Lower lobe of right lung (tissue), 2 donors: ENCODE measurements at regions not wholly inside any gene's neighbourhood (a gene's known extent, or its start where the extent isn't known, plus 50 kb on each side); places are given as distances from the start of the nearest gene placed in this dataset.

Source experiments
- ATAC-seq, 2 donors: fragments of 200-7000 bp; cut with Tn5 transposase; one replicate each; pipeline ENCODE4 v1.9.1; 2020 to 2022; ENCODE audit warnings: mild to moderate bottlenecking in 2 of 2, moderate library complexity in 2 of 2
- DNase-seq: peaks from one replicate; pipeline ENCODE4 v3.0.0-alpha.2; 2020
- H3K27ac ChIP-seq: fragments of 200-600 bp; one replicate; pipeline ENCODE4 v1.8.0; 2022
- H3K27me3 ChIP-seq: fragments of 200-600 bp; one replicate; pipeline ENCODE4 v1.8.0; 2022; ENCODE audit warnings: low read depth
- H3K36me3 ChIP-seq: fragments of 200-600 bp; one replicate; pipeline ENCODE4 v1.8.0; 2022; ENCODE audit warnings: mild to moderate bottlenecking
- H3K4me1 ChIP-seq: fragments of 200-600 bp; one replicate; pipeline ENCODE4 v1.8.0; 2022
- H3K4me3 ChIP-seq: fragments of 200-600 bp; one replicate; pipeline ENCODE4 v1.8.0; 2022; ENCODE audit warnings: mild to moderate bottlenecking
- H3K9me3 ChIP-seq: fragments of 200-600 bp; one replicate; pipeline ENCODE4 v1.8.0; 2022
- CTCF ChIP-seq: fragments of 200-600 bp; IDR thresholded peaks from one replicate; pipeline ENCODE4 v1.8.0; 2022; ENCODE audit warnings: antibody characterized with exemption, mild to moderate bottlenecking
- intact Hi-C: fragments of 100-400 bp; cut with DNase I; formaldehyde crosslinking; loops from one replicate; pipeline ENCODE4 v1.11.0; 2022
- donor health status: DM: no; HTN: yes; CAD: no; lungs with severe emphysema.

GRCh38 chr4:126897038-126897437, 735.7 kb upstream of the INTU start:
- Histone ChIP-seq H3K9me3 (no peaks in the 10 kb centered on the region), H3K27me3 (no peaks in the 10 kb centered on the region), H3K27ac (no peak overlapping the region), H3K4me1 (no peaks in the 10 kb centered on the region), H3K4me3 (no peak overlapping the region), H3K36me3 (no peaks in the 10 kb centered on the region)
- no peak for ATAC-seq
- no peak for TF ChIP-seq CTCF
- DNase-seq, result no peak
- intact Hi-C loops, result no loop called here

GRCh38 chr4:126898815-126899214, 733.9 kb upstream of the INTU start:
- no peaks in the 10 kb centered on the region for H3K36me3 ChIP-seq
- intact Hi-C loops, result no loop called here
- no peak overlapping the region for H3K4me3 ChIP-seq
- no peaks in the 10 kb centered on the region for H3K9me3 ChIP-seq
- DNase-seq (no peak), ATAC-seq (no peak)
- no peak for TF ChIP-seq CTCF
- H3K27me3 ChIP-seq, result no peaks in the 10 kb centered on the region
- no peaks in the 10 kb centered on the region for H3K4me1 ChIP-seq
- H3K27ac ChIP-seq, result no peak overlapping the region

GRCh38 chr4:126899331-126899801, 733.4 kb upstream of the INTU start:
- Histone ChIP-seq H3K27ac (no peak overlapping the region), H3K4me3 (no peak overlapping the region), H3K27me3 (no peaks in the 10 kb centered on the region), H3K36me3 (no peaks in the 10 kb centered on the region), H3K9me3 (no peaks in the 10 kb centered on the region), H3K4me1 (no peaks in the 10 kb centered on the region)
- DNase-seq, result no peak
- peak; percentile 54 to 55 for ATAC-seq
- TF ChIP-seq CTCF, result no peak
- intact Hi-C loops, result no loop called here

- Histone ChIP-seq H3K36me3 (no peaks in the 10 kb centered on the region), H3K27me3 (no peaks in the 10 kb centered on the region), H3K4me1 (no peaks in the 10 kb centered on the region), H3K4me3 (no peak overlapping the region), H3K9me3 (no peaks in the 10 kb centered on the region), H3K27ac (no peak overlapping the region)
- no peak for ATAC-seq
- no peak for TF ChIP-seq CTCF
- no peak for DNase-seq
- intact Hi-C loops, result no loop called here
These were observed 726.3 kb upstream of the INTU start for GRCh38 chr4:126906466-126906865.

GRCh38 chr4:126907389-126907788, 725.4 kb upstream of the INTU start:
- Histone ChIP-seq H3K9me3 (no peaks in the 10 kb centered on the region), H3K27ac (no peak overlapping the region), H3K4me1 (no peaks in the 10 kb centered on the region), H3K4me3 (no peak overlapping the region), H3K36me3 (no peaks in the 10 kb centered on the region), H3K27me3 (no peaks in the 10 kb centered on the region)
- no peak for TF ChIP-seq CTCF
- intact Hi-C loops, result no loop called here
- no peak for ATAC-seq
- DNase-seq, result no peak

GRCh38 chr4:126916049-126916625, 716.6 kb upstream of the INTU start:
- intact Hi-C loops, result no loop called here
- Histone ChIP-seq H3K9me3 (no peaks in the 10 kb centered on the region), H3K27ac (peak overlapping the region; percentile 3), H3K4me1 (no peaks in the 10 kb centered on the region), H3K36me3 (no peaks in the 10 kb centered on the region), H3K27me3 (no peaks in the 10 kb centered on the region), H3K4me3 (no peak overlapping the region)
- no peak for TF ChIP-seq CTCF
- DNase-seq, result no peak
- no peak for ATAC-seq
